ENCODE measurements at regions not wholly inside any gene's neighbourhood (a gene's known extent, or its start where the extent isn't known, plus 50 kb on each side); places are given as distances from the start of the nearest gene placed in this dataset.
A peak's percentile ranks its signal among the peaks of the same experiment; 100 is the strongest.
"Not testable (repeated sequence)": the region's sequence is repeated elsewhere in the genome, so short reads cannot be mapped to it uniquely, and the experiment has no call there.

DNA sequence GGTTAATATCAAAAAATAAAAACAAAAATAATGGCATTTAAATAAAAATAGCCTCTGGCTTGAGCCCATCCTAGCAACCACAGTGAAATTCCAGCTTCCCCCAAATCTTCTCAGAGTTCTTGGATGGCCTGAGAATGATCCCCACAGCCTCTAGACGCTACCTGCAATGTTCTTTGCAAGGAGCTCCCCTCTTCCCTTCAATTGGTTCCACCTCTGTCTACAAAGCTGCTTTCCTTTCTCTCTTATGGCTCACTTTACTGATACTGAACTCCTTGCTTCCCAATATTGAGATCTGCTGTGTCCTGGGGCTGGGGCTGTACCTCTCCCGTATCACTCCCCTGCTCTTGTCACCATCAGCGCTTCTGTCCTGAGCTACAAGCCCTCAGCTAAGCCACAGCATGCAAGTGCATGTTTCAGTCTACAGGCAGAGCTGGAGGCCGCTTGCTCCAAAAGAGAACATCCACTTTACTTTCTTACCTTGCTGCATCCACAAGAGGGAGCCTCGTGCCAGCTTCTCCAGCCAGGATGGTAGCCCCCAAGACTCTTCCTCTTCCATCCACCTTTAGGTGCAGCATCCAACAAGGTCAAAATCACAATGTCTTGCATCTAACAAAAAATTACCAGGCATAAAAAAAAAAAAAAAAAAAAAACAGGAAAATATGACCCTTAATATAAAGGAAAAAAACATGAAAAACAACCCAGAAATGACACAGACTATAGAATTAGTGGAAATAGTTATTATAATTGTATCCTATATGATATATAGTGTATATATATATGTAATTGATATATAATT lies 57.4 kb upstream of the PRSS3 start:
- Histone ChIP-seq H3K27me3 (no peaks in the 10 kb centered on the region), H3K36me3 (no peaks in the 10 kb centered on the region), H3K9me3 (no peaks in the 10 kb centered on the region), H3K4me1 (no peaks in the 10 kb centered on the region), H3K27ac (no peak overlapping the region), H3K4me3 (no peak overlapping the region)
- no peak for DNase-seq
- in situ Hi-C loops (cut with MboI; ENCODE audit: low sequenced_read_pairs in 4 of 4) (no loop called here), intact Hi-C loops (cut with DNase I; ENCODE audit: low total_unique reads) (no loop called here)
- peak in 1 of 2 donors; percentile 44 for ATAC-seq
- TF ChIP-seq, protein P1, sequence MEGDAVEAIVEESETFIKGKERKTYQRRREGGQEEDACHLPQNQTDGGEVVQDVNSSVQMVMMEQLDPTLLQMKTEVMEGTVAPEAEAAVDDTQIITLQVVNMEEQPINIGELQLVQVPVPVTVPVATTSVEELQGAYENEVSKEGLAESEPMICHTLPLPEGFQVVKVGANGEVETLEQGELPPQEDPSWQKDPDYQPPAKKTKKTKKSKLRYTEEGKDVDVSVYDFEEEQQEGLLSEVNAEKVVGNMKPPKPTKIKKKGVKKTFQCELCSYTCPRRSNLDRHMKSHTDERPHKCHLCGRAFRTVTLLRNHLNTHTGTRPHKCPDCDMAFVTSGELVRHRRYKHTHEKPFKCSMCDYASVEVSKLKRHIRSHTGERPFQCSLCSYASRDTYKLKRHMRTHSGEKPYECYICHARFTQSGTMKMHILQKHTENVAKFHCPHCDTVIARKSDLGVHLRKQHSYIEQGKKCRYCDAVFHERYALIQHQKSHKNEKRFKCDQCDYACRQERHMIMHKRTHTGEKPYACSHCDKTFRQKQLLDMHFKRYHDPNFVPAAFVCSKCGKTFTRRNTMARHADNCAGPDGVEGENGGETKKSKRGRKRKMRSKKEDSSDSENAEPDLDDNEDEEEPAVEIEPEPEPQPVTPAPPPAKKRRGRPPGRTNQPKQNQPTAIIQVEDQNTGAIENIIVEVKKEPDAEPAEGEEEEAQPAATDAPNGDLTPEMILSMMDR (IDR thresholded peaks at IDR 0.05 in 4 of 5, conservative IDR thresholded peaks at IDR 0.05 in 1 of 5), result peak in 3 of 5 experiments; percentile 18 to 46 (median 33)
- no peak for TF ChIP-seq POLR2A (IDR thresholded peaks at IDR 0.05)

DNA sequence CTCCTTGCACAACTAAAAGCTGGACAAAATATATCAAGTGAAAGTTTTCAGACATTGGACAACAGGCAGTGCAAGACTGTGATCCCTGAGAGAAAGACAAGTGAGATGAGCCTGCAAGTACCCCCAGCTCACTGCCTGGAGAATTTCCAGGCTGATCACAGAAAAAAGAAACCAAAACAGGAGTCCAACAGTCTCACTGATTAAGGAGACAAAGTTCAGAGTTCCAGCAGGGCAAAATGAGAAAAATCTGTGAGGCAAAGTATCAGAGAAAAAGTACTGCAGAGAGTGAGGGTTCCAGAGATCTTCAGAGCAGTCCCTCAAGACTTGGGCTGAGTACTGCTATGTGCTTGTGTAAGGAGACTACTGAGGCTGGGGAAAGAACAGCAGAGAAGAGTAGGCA lies 56.0 kb upstream of the PRSS3 start:
- TF ChIP-seq, protein P1 (IDR thresholded peaks at IDR 0.05 in 4 of 5, conservative IDR thresholded peaks at IDR 0.05 in 1 of 5), result no peak
- TF ChIP-seq POLR2A (IDR thresholded peaks at IDR 0.05), result no peak
- peak in 1 of 2 donors; percentile 65 for ATAC-seq
- in situ Hi-C loops (cut with MboI; ENCODE audit: low sequenced_read_pairs in 4 of 4) (no loop called here), intact Hi-C loops (cut with DNase I; ENCODE audit: low total_unique reads) (no loop called here)
- no peaks in the 10 kb centered on the region for H3K9me3 ChIP-seq
- H3K27me3 ChIP-seq, result no peaks in the 10 kb centered on the region
- no peak overlapping the region for H3K4me3 ChIP-seq
- H3K4me1 ChIP-seq, result no peaks in the 10 kb centered on the region
- no peak overlapping the region for H3K27ac ChIP-seq
- H3K36me3 ChIP-seq, result no peaks in the 10 kb centered on the region
- no peak for DNase-seq

DNA sequence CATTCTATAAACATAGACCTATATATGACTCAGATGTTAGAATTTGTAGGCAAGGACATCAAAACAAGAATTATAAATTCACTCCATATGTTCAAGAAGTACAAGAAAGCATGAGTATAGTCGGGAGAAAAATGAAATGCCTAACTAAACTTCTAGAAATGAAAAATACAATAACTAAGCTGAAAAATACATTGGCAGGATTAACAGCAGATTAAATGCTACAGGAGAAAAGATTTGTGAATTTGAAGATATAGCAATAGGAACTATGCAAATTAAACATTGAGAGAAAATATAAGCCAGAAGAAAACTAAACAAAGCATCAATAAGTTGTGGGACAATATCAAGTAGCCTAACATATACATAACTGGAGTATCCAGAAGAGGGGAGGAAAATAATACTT lies 55.3 kb upstream of the PRSS3 start:
- peaks cover 0 to 2% (median 0%) of the 10 kb centered on the region in 3 donors for H3K27me3 ChIP-seq
- intact Hi-C loops (cut with DNase I; ENCODE audit: low total_unique reads), result no loop called here
- no peaks in the 10 kb centered on the region for H3K36me3 ChIP-seq
- in situ Hi-C loops (cut with MboI; ENCODE audit: low sequenced_read_pairs in 4 of 4), result no loop called here
- H3K27ac ChIP-seq, result no peak overlapping the region
- H3K4me3 ChIP-seq, result no peak overlapping the region
- no peaks in the 10 kb centered on the region for H3K9me3 ChIP-seq
- DNase-seq (no peak), ATAC-seq (no peak)
- no peaks in the 10 kb centered on the region for H3K4me1 ChIP-seq
- TF ChIP-seq, protein P1 (IDR thresholded peaks at IDR 0.05 in 4 of 5, conservative IDR thresholded peaks at IDR 0.05 in 1 of 5), result no peak
- no peak for TF ChIP-seq POLR2A (IDR thresholded peaks at IDR 0.05)

DNA sequence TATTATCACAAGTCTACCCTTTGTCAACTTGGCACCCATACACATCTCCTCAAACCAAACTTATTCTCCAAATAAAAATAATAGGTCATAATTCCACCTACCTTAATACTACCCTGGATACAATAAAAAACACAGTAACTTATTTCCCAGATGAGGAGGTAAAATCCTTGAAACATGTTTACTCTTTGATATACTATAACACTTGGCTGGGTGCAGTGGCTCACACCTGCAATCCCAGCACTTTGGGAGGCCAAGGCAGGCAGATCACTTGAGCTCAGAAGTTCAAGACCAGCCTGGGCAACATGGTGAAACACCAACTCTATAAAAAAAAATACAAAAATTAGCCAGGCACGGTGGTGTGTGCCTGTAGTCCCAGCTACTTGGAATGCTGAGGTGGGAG lies 54.4 kb upstream of the PRSS3 start:
- DNase-seq; H3K27me3 ChIP-seq; H3K36me3 ChIP-seq; H3K27ac ChIP-seq; in situ Hi-C loops (cut with MboI; ENCODE audit: low sequenced_read_pairs in 4 of 4); H3K4me1 ChIP-seq; ATAC-seq; H3K9me3 ChIP-seq; H3K4me3 ChIP-seq; intact Hi-C loops (cut with DNase I; ENCODE audit: low total_unique reads): not testable (repeated sequence)

DNA sequence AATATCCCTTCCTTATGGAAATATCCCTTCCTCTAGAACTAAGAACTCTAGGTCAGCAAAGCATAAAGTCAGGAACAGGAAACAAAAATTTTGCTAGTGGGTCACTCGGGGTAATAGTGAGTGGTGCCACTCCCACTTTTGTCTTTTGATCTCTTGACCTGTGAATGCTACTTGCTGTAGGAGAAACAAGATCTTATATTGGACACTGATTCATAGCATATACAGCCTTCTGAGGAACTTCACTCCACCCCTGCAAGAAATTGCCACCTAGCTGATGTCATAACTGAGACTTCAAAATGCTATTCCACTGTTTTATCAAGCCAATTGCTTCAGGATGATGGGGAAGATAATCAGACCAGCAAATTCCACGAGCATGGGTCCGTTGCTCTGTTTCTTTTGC lies 53.3 kb upstream of the PRSS3 start:
- DNase-seq (no peak), ATAC-seq (no peak)
- Histone ChIP-seq H3K27me3 (peaks cover 0 to 2% (median 0%) of the 10 kb centered on the region in 3 donors), H3K36me3 (no peaks in the 10 kb centered on the region), H3K9me3 (no peaks in the 10 kb centered on the region), H3K27ac (no peak overlapping the region), H3K4me1 (no peaks in the 10 kb centered on the region), H3K4me3 (no peak overlapping the region)
- intact Hi-C loops (cut with DNase I; ENCODE audit: low total_unique reads) (no loop called here), in situ Hi-C loops (cut with MboI; ENCODE audit: low sequenced_read_pairs in 4 of 4) (no loop called here)
- TF ChIP-seq, protein P1 (IDR thresholded peaks at IDR 0.05 in 4 of 5, conservative IDR thresholded peaks at IDR 0.05 in 1 of 5), result no peak
- no peak for TF ChIP-seq POLR2A (IDR thresholded peaks at IDR 0.05)
